Transverse colon (tissue), 4 donors: ENCODE measurements at regions not wholly inside any gene's neighbourhood (a gene's known extent, or its start where the extent isn't known, plus 50 kb on each side); places are given as distances from the start of the nearest gene placed in this dataset.

Experiments used
- DNase-seq: peaks from one replicate; pipeline ENCODE4 v3.0.0-alpha.2; 2019
- H3K27ac ChIP-seq, 4 donors: fragments of 200-600 bp; sonication (generic); 2 replicates each; pipeline ENCODE4 v1.5.1; 2016 to 2018; ENCODE audit warnings: inconsistent platforms in 4 of 4
- H3K27me3 ChIP-seq: fragments of 200-600 bp; sonication (generic); 2 replicates; pipeline ENCODE4 v1.5.1; 2017; ENCODE audit warnings: inconsistent platforms
- H3K36me3 ChIP-seq, 4 donors: fragments of 200-600 bp; sonication (generic); 2 replicates each; pipeline ENCODE4 v1.5.1; 2017 to 2019; ENCODE audit warnings: inconsistent platforms in 4 of 4
- H3K4me1 ChIP-seq, 4 donors: fragments of 200-600 bp; sonication (generic); 2 replicates each; pipeline ENCODE4 v1.5.1; 2017 to 2020; ENCODE audit warnings: inconsistent platforms in 4 of 4
- H3K4me3 ChIP-seq, 4 donors: fragments of 200-600 bp; sonication (generic); 1 replicate in 1 of 4; 2 replicates in 3 of 4; pipeline versions ENCODE4 v1.5.1 to v1.6.1; 2017 to 2019; ENCODE audit warnings: inconsistent platforms in 4 of 4
- H3K9me3 ChIP-seq, 2 donors: fragments of 200-600 bp; sonication (generic); 2 replicates each; pipeline ENCODE4 v1.5.1; 2017 to 2019; ENCODE audit warnings: inconsistent platforms in 2 of 2
- EP300 ChIP-seq: sonication (generic); formaldehyde crosslinking; IDR thresholded peaks from one replicate; pipeline ENCODE4 v1.6.1; 2017; ENCODE audit warnings: antibody characterized with exemption, low read depth
- POLR2A ChIP-seq: fragments of 450-650 bp; IDR thresholded peaks from one replicate; pipeline ENCODE4 v1.6.1; 2016; ENCODE audit warnings: antibody characterized with exemption, mild to moderate bottlenecking, moderate library complexity
- POLR2AphosphoS5 ChIP-seq, 3 donors: sonication (generic); formaldehyde crosslinking; IDR thresholded peaks; one replicate each; pipeline ENCODE4 v1.6.1; 2016; ENCODE audit warnings: antibody characterized with exemption in 3 of 3
- WGBS, 2 donors: methylation state at CpG; one replicate each; pipeline ENCODE4 v1.1.5; 2018; ENCODE audit warnings: low coverage in 1 of 2; 5-methylcytosine and 5-hydroxymethylcytosine counted together
- in situ Hi-C, 4 donors: fragments of 200-750 bp; cut with MboI; loops; one replicate each; pipeline versions ENCODE4 v1.15.0 to v1.15.1; 2017; ENCODE audit warnings: low sequenced_read_pairs in 3 of 4, low pct_ligation_motif_present in 1 of 4, low pct_unique_long_range_greater_than_20kb in 1 of 4
- intact Hi-C: fragments of 100-400 bp; cut with DNase I; formaldehyde crosslinking; loops from one replicate; pipeline ENCODE4 v1.15.1; 2023; ENCODE audit warnings: low total_unique reads
- TF ChIP-seq, protein P1 (sequence below), 5 experiments: fragments of 200-600 bp in 3 of 5; fragments of 450-650 bp in 2 of 5; sonication (generic) in 3 of 5; IDR thresholded peaks; 1 replicate in 2 of 5; 2 replicates in 3 of 5; pipeline ENCODE4 v1.5.1; 2016 to 2017; ENCODE audit warnings: antibody characterized with exemption in 5 of 5, inconsistent platforms in 3 of 5, mild to moderate bottlenecking in 2 of 5, moderate library complexity in 1 of 5

- Histone ChIP-seq H3K4me3 (no peak overlapping the region), H3K36me3 (no peaks in the 10 kb centered on the region), H3K27me3 (no peaks in the 10 kb centered on the region), H3K27ac (no peak overlapping the region), H3K9me3 (no peaks in the 10 kb centered on the region), H3K4me1 (no peaks in the 10 kb centered on the region)
- in situ Hi-C loops = no loop called here
- TF ChIP-seq POLR2AphosphoS5 (IDR thresholded peaks at IDR 0.05) = no peak
- TF ChIP-seq, protein P1, sequence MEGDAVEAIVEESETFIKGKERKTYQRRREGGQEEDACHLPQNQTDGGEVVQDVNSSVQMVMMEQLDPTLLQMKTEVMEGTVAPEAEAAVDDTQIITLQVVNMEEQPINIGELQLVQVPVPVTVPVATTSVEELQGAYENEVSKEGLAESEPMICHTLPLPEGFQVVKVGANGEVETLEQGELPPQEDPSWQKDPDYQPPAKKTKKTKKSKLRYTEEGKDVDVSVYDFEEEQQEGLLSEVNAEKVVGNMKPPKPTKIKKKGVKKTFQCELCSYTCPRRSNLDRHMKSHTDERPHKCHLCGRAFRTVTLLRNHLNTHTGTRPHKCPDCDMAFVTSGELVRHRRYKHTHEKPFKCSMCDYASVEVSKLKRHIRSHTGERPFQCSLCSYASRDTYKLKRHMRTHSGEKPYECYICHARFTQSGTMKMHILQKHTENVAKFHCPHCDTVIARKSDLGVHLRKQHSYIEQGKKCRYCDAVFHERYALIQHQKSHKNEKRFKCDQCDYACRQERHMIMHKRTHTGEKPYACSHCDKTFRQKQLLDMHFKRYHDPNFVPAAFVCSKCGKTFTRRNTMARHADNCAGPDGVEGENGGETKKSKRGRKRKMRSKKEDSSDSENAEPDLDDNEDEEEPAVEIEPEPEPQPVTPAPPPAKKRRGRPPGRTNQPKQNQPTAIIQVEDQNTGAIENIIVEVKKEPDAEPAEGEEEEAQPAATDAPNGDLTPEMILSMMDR (IDR thresholded peaks at IDR 0.05) = no peak
- no peak for TF ChIP-seq POLR2A
- no peak for TF ChIP-seq EP300
- no peak for DNase-seq
- intact Hi-C loops = no loop called here
- WGBS, 2 donors = 60 to 87% methylated on average over 1 of the region's 1 CpG
Observed at GRCh38 chr2:21467280-21467818, 343.6 kb downstream of the TDRD15 start.

DNA sequence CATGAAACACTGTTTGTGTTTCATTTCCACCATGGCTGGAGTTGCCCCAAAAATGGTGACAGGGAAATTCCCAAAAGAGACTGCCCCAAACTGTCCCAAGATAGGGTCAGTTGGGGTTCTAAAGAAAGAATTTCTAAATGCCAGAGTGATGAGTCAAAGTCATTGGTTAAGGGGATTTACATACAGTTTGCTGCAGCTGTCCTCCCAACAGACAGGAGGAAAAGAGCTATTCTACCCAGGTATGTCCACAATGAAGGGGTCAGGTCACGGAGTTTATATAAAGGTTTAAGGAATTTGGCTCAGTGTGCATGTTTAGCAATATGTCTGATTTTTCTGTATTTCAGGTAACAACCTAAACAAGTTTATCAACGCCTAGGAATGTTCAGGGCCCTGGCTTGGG, 344.1 kb downstream of the TDRD15 start:
- H3K4me3 ChIP-seq = no peak overlapping the region
- intact Hi-C loops (no loop called here), in situ Hi-C loops (no loop called here)
- no peak for DNase-seq
- H3K36me3 ChIP-seq = no peaks in the 10 kb centered on the region
- H3K27ac ChIP-seq = no peak overlapping the region
- 50 to 83% methylated on average over 1 to 2 of the region's 2 CpGs for WGBS, 2 donors
- H3K27me3 ChIP-seq = no peaks in the 10 kb centered on the region
- no peaks in the 10 kb centered on the region for H3K9me3 ChIP-seq
- H3K4me1 ChIP-seq = no peaks in the 10 kb centered on the region
- no peak for TF ChIP-seq EP300
- TF ChIP-seq, protein P1 (IDR thresholded peaks at IDR 0.05) = no peak
- no peak for TF ChIP-seq POLR2A
- no peak for TF ChIP-seq POLR2AphosphoS5 (IDR thresholded peaks at IDR 0.05)

- Histone ChIP-seq H3K9me3 (no peaks in the 10 kb centered on the region), H3K36me3 (no peaks in the 10 kb centered on the region), H3K4me1 (no peaks in the 10 kb centered on the region), H3K27me3 (no peaks in the 10 kb centered on the region), H3K27ac (no peak overlapping the region), H3K4me3 (no peak overlapping the region)
- intact Hi-C loops (no loop called here), in situ Hi-C loops (no loop called here)
- 66 to 73% methylated on average over 2 to 4 of the region's 4 CpGs for WGBS, 2 donors
- TF ChIP-seq, protein P1 (IDR thresholded peaks at IDR 0.05) = no peak
- TF ChIP-seq POLR2A = no peak
- TF ChIP-seq EP300 = no peak
- TF ChIP-seq POLR2AphosphoS5 (IDR thresholded peaks at IDR 0.05) = no peak
- no peak for DNase-seq
Observed at GRCh38 chr2:21468624-21469023, 344.9 kb downstream of the TDRD15 start.

DNA sequence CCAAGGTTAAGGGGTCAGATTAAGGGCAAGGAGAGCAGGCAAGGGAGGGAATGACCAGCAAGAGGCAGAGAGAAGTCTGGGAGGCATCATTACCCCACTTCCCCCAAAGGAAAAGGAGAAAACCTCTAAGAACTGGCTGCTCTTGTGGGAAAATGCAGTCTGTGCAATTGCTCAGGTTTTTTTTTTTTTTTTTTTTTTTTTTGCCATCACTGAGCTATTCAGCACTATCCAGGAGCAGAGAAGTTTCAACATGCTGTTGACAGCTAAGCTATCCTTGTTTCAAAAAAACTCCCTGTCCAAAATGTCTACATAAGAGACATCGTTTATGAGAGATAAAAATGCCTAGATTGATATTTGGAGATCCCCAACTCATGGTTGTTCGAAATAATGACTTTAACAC, 345.4 kb downstream of the TDRD15 start:
- Histone ChIP-seq H3K27me3 (no peaks in the 10 kb centered on the region), H3K4me3 (no peak overlapping the region), H3K9me3 (no peaks in the 10 kb centered on the region), H3K4me1 (no peaks in the 10 kb centered on the region), H3K27ac (no peak overlapping the region), H3K36me3 (no peaks in the 10 kb centered on the region)
- in situ Hi-C loops (no loop called here), intact Hi-C loops (no loop called here)
- no peak for DNase-seq
- 61 to 71% methylated on average over 2 of the region's 2 CpGs for WGBS, 2 donors
- TF ChIP-seq, protein P1 (IDR thresholded peaks at IDR 0.05) = no peak
- TF ChIP-seq EP300 (no peak), POLR2A (no peak)
